HCT116 (cell line): ENCODE measurements at regions not wholly inside any gene's neighbourhood (a gene's known extent, or its start where the extent isn't known, plus 50 kb on each side); places are given as distances from the start of the nearest gene placed in this dataset.

Source experiments
- POLR2A ChIP-seq: IDR thresholded peaks from 2 replicates; pipeline ENCODE4 v1.7.0; 2011; ENCODE audit warnings: borderline replicate concordance; ENCODE audit not compliant: insufficient read depth, insufficient read length; ENCODE audit errors: extremely low read depth
- TF ChIP-seq, protein P1 (sequence below), 3 experiments: fragments of 200-600 bp in 1 of 3; sonication (generic) in 1 of 3; IDR thresholded peaks in 2 of 3; conservative IDR thresholded peaks in 1 of 3; 2 replicates each; pipeline ENCODE4 v1.5.1; 2012 to 2017; ENCODE audit warnings: low read depth in 2 of 3, low read length in 2 of 3, antibody characterized with exemption in 1 of 3, borderline replicate concordance in 1 of 3, control low read depth in 1 of 3, mild to moderate bottlenecking in 1 of 3, mixed read lengths in 1 of 3, mixed run types in 1 of 3, moderate library complexity in 1 of 3; ENCODE audit not compliant: insufficient read depth in 1 of 3

- TF ChIP-seq POLR2A: no peak
- TF ChIP-seq, protein P1, sequence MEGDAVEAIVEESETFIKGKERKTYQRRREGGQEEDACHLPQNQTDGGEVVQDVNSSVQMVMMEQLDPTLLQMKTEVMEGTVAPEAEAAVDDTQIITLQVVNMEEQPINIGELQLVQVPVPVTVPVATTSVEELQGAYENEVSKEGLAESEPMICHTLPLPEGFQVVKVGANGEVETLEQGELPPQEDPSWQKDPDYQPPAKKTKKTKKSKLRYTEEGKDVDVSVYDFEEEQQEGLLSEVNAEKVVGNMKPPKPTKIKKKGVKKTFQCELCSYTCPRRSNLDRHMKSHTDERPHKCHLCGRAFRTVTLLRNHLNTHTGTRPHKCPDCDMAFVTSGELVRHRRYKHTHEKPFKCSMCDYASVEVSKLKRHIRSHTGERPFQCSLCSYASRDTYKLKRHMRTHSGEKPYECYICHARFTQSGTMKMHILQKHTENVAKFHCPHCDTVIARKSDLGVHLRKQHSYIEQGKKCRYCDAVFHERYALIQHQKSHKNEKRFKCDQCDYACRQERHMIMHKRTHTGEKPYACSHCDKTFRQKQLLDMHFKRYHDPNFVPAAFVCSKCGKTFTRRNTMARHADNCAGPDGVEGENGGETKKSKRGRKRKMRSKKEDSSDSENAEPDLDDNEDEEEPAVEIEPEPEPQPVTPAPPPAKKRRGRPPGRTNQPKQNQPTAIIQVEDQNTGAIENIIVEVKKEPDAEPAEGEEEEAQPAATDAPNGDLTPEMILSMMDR (IDR thresholded peaks at IDR 0.05 in 2 of 3, conservative IDR thresholded peaks at IDR 0.05 in 1 of 3; ENCODE audit: borderline replicate concordance in 1 of 3, insufficient read depth in 1 of 3, low read depth in 2 of 3, low read length in 2 of 3): no peak
Measured at GRCh38 chr20:50264534-50265145, 74.0 kb downstream of the CEBPB start.
